GM11168 (cell line): ENCODE measurements at regions not wholly inside any gene's neighbourhood (a gene's known extent, or its start where the extent isn't known, plus 50 kb on each side); places are given as distances from the start of the nearest gene placed in this dataset.

Experiments used
- in situ Hi-C: fragments of 300-500 bp; cut with MboI; formaldehyde crosslinking; loops from one replicate; pipeline ENCODE4 v1.12.0; 2022; ENCODE audit warnings: low sequenced_read_pairs; ENCODE audit not compliant: unreplicated experiment

DNA sequence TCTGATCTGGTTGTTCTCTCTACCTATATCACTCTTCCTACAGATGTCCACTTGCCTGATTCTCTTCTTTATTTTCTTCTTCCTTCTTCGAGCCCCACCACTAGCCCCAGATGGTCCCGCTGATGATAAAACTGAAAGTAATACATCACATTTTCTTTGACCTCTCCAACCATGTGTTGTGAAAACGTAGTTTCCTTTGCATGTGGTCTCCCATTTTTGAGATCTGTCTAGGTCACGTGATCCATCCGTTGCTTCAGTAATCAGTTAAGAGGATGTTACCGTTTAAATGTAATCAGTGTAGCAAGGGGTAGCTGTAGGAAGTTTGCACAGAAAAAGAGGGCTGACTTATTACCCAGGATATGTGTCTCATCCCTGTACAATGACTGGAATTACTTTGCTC, 426.3 kb upstream of the TLE4 start:
- in situ Hi-C loops: no loop called here

DNA sequence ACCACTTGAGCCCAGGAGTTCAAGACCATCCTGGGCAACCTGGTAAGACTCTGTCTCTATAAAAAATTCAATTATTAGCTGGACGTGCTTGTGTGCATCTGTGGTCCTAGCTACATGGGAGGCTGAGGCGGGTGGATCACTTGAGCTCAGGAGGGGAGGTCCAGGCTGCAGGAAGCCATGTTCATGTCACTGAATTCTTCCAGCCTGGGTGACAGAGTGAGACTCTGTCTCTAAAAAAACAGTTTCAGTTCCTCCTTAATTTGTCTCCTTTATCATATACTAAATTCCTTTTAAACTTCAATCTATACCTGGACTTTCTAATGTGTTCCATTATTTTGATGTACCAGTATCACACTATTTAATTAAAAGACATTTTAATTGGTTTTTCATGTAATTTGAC, 422.2 kb upstream of the TLE4 start:
- in situ Hi-C loops: no loop called here

DNA sequence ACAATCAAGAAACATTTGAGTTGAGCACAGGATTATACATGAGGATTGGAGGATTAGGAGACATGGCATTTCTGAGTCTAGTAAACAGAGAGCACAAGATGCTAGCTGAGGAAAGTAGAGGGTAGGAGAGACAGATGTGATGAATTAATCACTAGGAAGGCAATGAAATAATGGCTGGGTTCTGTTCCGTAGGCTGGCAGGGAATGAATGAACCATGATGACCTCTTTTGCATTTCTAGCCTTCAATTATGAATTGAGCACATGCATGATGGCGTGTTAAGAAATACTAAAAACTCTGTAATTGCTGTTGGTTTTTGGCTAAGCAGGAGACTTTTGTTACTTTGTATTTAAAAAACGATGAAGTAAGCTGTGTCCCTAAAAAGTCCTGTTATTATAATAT, 420.0 kb upstream of the TLE4 start:
- in situ Hi-C loops: no loop called here

DNA sequence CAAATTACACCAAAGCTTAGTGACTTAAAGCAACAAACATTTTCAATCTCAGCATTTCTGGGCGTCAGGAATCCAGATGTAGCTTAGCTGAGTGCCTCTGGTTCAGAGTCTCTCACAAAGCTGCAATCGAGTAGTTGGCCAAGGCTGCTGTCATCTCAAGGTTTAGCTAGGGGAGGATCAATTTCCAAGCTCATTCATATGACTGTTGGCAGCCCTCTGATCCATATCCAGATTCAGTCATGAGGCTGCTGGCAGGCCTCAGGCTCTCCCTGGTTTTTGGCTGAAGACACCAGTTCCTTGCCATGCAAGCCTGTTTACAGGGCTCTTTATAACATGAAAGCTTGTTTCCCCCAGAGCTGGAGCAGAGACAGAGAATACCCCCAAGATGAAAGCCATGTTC, 419.5 kb upstream of the TLE4 start:
- in situ Hi-C loops: no loop called here

DNA sequence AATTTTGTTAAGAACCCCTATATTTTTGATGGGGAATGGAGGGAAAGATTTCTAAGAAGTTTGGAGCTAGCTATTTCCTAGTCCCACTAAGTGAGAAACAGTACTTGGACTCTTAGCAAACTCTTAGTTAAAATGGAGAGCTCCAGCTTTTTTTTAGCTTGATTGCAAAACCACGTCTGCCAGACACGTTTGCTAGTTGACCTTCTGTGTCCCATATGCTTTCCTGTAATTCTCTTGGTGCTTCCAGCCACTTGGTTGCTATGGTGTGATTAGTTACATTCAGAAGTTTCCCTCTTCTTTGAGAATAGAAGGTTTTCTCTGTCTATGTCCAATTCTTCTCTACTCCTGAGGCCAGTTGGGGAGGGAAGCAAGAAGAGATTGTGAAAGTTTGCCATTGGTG, 417.0 kb upstream of the TLE4 start:
- in situ Hi-C loops: no loop called here

DNA sequence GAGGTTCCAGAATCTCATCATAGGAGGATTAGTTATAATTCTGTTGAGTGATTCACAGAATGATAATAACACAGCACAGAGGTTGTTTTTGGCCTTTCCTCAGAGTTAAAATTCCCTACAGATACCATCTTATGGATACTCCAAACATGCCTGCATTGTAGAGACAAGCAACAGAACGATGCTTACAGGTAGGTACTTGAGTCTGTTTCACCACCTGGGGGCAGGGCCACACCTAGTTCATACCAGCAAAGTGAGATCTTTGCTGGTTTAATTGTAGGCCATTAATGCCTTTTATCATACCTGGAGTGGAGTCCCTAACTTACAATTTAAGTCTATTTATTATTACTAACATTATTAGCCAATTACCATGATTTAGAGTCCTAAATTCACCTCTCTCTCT, 416.5 kb upstream of the TLE4 start:
- in situ Hi-C loops: no loop called here

DNA sequence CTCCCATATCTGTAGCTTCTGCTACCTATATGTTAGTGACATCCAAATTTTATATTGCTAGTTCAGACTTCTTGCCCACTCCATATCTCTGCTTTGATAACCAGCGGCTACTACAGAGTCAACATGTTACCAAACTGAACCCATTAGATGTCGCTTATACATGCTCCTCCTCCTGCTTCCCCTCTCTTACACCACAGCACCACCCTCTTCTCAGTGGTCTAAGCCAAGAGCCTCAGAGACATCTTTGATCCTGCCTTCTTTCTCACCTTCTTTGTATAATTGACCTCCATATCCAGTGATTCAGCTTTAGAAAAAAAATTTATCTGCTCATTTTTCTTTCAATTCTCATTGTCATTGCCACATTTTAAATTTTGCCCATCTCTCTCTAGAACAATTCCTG, 408.2 kb upstream of the TLE4 start:
- in situ Hi-C loops: no loop called here

DNA sequence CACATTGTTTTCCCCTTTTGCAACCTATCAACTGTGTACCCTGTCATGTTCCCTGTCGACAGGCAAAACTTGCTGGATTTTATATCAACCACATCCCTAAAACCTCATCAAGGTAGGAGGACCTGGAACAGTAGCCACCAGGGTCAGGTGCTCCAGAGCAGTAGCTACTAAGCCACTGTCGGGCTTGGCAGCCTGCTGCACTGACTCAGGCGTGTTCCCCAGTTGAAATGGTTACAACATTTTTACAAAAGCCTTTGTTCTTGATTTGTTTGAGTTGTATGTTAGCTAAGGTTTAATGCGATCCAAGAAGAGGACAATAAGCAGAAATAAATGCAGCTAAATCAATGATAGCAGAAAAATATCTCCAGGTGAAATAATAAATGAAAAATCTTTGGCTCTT, 407.4 kb upstream of the TLE4 start:
- in situ Hi-C loops: no loop called here

DNA sequence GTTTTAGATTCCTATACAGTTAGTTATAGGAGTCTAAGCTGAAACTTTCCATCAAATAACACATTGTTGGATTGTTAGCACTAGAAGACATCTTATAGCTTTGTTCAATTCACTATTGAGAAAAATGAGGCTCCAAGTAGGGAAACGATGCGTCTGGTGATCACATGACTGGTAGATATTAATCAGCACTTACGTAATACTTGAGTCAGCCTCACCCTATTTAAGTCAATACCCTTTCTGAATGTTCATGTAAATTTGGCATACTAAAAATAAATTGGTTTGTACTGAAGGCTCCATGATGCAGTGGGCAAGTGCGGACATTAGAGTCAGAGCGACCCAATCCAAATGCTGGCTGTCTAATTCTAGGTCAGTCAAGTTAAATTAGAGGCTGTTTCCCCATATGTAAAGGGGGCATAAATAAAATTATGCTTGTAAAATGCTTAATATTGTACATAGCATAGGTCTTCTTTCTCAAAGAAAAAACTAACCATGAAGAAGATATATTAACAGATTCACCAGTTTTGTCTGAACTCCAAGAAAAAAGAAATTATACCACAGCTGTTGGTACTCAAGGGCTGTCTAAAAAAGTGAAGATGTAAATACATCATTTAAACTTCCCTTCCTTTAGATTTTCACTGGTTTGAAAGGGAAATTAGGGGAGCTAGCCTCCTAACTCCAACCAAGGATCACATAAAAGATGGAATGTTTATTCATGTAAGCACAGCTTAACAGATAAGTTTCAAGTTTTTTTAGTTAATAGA, 406.6 kb upstream of the TLE4 start:
- in situ Hi-C loops: no loop called here

DNA sequence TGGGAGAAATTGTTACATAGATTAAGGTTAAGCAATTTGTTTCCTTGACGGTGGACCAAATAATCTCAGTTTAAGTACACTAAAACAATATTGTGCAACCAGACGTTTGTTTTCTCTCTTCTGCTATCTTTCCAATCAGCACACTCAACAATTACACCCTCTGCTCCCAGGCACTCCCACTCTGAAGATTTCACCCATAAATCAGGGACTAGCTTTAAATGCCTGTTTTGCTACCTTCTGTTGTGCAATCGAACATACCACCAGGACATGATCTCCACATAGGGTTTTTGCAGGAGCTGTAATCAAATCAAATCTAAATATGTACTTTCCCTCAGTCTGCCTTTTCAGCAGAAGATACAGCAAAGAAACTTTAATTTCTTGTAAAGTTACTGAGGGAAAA, 405.8 kb upstream of the TLE4 start:
- in situ Hi-C loops: no loop called here

DNA sequence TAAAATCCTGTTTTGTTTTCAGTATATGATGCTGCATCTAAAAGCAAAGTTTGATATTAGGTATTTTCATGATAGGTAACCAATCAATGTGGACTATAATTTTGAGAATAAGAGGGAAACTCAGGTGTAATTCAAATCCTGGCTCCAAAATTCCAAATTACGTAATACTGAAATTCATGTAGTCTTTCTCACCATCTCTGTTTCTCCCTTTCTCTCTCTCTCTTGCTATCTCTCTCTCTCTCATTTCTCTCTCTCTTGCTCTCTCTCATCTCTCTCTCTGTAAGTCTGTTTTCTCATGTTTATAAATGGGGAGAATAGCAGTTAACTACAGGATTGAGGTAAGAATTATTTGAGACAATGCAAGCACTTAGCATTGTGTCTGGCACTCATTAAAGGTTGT, 401.1 kb upstream of the TLE4 start:
- in situ Hi-C loops: no loop called here

DNA sequence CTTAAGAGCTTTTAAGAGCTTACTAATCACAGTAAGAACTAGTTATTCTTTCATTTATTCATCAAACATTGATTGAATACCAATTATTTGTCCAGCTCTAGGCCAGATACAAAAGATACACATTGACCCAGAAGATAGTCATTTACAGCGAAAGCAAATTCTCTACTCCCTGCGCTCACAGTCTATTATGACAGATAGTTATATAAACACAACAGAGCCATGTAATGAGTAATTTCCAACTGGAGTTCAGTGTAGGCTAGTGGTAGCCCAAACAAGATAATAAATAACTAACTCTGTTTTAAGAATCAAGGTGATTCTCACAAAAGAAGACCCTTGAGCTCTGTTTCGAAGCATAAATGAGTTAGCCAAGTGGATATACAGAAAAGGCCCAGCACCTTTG, 397.8 kb upstream of the TLE4 start:
- in situ Hi-C loops: no loop called here

DNA sequence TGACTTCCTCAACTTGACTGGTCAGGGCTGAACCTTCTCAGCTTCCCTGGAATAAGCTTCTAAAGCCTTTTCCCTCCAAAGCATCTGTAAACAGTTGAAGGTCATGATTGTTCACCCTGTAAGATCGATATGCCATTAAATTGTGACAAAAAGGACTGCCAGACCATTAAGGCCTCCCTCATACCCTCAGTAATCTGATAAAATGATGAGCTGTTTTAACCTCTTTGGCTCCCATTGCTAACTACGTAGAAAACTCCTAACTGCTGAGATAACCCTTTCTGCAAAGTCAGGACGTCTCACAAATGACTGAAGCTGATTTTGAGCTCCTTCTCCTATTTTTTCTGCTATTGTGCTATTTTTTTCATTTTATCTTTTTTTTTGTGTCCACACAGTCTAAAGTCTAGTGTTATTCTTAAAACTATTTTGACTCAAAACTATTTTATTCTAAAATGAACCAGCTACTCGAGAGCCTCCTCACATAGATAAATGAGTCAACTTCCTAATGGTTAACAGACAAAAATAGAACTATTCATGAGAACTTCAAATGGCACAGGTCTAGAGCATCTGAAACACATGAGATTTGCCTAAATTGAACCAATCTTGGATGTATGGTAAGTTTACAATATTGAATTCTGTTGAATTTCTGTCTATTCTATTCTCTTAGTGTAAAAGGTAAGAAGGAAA, 395.6 kb upstream of the TLE4 start:
- in situ Hi-C loops: no loop called here

DNA sequence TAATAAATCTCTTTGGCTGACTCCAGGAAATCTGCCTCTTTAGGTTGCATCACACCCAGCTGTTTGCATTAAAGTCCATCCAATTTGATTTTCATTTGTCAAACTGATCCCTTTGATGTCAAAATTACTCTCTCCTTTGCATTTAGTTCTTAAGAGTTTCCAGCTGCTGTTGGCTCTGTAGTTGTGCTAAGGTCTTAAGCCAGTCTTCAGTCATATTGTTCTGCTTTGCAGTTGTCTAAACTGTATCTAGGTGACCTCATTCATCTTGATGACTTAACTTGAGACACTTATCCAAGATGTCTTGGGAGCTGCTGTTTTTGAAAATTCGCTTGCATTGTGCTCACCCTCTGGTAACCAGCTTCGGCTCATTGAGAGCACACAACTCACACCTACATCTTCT, 386.9 kb upstream of the TLE4 start:
- in situ Hi-C loops: no loop called here

DNA sequence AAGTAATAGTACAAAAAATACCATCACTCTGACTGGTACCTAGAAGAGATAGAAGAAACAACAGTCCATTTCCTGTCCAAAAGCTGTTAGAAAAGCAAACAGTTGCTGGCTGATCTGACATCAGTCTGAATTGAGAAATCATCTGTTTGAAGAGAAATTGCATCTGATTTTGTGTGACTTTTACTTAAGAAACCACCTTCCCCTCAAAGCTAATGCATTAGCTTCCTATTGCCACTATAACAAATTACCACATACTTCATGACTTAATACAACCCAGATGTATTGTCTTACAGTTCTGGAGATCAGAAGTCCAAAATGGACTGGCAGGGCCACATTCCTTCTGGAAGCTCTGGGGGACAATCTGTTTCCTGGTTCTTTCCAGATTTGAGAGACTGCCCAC, 385.9 kb upstream of the TLE4 start:
- in situ Hi-C loops: no loop called here

DNA sequence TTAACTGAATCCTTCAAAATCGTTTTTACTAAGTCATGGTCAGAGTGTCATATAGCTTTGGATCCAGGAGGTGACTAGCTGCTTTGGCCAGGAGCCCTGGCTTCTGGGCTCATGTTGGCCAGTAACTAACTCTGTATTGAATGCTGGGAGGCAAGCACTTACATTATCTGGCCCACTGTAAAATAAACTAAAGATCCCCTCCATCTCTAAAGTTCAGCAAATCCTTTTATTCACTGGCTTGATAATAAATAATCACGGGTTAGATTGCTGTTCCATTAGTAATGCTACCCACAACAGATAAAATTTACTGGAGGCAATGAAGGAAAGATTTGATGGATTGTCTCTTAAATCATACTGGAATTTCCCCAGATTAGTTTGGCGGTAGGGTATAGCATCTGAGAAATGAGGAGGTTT, 382.2 kb upstream of the TLE4 start:
- in situ Hi-C loops: no loop called here

DNA sequence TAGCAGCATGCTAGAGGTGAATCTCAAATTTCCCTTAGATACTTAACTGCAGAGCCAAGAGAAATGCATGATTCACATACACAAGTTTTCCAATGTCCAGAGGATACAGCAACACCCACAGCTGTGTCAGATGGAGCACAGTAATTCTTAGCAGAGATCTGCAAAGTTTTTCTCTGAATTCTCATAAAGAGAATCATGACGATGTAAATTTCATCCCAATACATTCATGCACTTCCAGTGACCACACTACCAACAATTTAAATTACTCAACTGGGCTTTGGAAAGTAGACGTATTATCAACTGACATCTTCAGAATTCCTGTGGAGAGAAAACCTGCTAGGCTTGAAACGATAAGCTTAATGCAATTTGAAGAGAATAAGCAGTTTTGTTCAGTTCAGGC, 378.8 kb upstream of the TLE4 start:
- in situ Hi-C loops: no loop called here

DNA sequence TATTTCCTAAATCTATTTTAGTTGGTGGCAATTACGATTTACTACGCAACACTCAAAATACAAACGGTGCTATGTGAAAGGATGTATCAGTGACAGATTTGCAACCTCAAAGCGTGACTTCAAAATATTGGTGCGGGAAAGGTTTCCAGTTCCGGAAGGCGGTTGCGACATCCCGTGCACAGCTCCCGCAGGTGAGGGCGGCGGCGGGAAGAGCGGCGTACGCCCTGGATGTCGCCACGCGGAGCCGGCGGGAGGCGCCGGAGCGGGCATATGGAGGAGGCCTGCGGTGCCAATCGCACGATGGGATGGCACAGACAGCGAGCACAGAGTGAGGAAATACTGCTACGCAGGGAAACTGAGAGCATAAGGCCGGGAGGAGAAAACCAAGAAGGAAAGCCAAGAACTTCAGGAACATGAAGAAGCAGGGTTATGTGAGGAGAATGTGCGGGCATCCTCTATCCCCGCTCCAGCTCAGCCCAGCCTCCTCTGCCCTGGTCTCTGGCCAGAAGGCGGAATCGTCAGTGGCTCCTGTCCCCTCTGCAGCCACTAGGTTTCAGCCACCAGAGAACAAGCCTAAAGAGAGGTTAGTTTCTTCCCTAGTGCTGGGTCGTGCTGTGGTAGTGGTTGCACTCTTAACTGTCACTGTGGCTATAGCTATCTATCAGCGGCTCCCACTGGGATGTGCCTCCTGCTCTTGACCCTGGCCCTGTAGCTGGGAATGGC, 378.1 kb upstream of the TLE4 start:
- in situ Hi-C loops: no loop called here

DNA sequence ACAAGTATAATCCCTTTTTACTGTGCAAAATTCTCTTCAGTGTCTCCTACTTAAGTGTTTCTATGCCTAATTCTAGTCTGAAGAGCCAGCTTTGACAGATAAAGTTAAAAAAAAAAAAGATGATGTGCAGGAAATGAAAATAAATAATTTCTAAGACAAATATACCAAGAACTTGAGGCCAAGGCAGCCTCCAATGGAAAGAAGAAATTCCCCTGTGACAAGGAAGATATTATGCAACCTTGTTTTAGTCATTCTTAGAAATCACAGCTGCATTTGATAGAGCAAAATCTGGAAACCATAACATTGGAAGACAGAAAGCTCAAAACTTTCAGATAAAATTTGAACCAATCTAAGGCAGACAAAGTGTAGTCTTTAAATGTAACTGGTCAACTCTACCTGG, 375.9 kb upstream of the TLE4 start:
- in situ Hi-C loops: no loop called here

DNA sequence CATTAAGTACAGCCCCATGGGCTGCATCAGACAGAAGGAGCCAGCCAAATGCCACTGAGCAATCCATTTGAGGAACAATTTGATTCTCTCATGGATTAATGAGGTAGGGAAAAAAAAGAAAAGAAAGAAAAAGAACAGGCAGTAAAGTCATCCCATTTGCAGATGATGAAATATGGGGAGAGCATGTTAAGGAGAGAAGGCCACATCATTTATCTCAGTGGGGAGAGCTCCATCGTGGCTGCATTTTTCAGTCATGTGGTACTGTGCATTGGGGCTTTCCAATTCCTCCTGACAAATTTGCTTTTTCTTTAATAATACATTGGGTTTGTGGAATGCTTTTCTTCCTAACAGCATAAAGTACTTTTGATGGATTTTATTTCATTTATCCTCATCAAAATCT, 375.2 kb upstream of the TLE4 start:
- in situ Hi-C loops: no loop called here

DNA sequence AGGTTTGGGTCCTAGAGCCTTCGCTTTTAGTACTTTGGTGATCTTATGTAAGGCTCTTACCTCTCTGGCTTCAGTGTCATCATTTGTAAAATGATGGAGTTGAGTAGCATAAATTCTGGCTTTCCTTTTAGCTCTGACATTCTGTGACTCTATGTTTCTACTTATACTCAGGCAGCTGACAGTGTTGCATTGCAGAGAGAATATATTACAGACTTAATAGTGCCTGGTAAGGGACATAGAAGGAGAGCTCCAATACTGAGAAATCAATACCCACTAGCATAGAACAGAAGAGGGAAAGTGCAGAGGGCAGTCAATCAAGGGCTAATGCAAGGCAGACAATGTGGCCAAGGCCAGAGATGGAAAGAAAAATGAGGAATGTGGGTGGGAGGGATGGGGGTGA, 371.4 kb upstream of the TLE4 start:
- in situ Hi-C loops: no loop called here

DNA sequence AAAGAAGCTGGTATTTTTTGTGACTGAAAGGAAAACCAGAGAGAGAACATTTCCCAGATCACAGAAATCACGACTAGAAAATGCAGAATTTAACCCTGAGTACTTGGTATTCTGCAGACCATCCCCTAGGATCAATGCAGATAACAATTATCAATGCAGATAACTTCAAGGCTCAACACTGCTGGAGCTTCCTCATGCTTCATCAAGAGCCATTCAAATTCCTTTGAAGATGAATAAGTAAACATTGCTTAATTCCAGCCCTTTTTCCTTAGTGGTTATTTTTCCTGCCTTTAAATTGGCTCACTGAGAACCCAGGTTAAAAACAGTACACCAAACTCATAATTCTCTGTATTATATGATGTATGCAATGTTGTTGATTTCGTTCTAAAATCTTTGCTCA, 370.1 kb upstream of the TLE4 start:
- in situ Hi-C loops: no loop called here
